ENCODE measurements at regions not wholly inside any gene's neighbourhood (a gene's known extent, or its start where the extent isn't known, plus 50 kb on each side); places are given as distances from the start of the nearest gene placed in this dataset.

DNA sequence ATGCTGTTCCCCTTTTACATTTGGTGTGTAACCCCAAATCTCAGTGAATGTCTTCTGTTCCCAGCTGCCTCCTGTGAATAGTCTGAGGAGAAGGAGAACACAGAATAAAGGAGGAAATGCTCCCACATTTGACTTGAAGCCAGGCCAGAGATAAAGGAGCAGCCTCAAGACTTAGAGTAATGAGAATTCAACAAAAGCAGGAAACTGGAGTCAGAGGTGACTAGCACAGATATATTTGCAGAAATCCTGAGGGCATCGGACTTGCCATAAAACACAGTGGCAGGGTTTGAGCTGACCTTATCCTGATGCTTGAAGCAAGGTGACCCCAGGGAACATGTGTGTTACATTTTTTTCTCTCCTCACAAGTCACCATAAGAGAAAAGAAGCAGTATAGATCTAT lies 291.4 kb upstream of the RND3 start:
- no peak for DNase-seq (ENCODE audit: low spot score)
- no peak for TF ChIP-seq CTCF (IDR thresholded peaks at IDR 0.05; ENCODE audit: extremely low read depth, missing control alignments)

DNA sequence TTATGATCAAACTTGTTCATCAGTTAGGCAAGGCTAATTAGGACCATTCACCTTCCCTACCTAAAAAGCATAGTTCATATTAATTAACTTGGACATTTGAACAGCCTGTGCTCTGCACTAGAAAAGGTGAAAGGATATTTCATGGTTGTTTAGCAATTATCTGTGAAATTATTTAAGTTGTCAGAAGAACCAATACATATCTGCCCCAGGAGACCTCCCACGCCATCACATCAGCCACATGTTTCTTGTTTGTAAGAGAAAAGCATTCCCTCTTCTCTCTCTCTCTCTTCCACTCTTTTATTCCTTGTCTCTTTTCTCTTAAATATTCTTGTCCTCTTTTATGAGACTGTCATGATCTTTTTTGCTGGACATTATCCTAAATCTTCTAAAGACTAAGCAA lies 282.0 kb upstream of the RND3 start:
- no peak for TF ChIP-seq CTCF (IDR thresholded peaks at IDR 0.05; ENCODE audit: extremely low read depth, missing control alignments)
- no peak for DNase-seq (ENCODE audit: low spot score)

DNA sequence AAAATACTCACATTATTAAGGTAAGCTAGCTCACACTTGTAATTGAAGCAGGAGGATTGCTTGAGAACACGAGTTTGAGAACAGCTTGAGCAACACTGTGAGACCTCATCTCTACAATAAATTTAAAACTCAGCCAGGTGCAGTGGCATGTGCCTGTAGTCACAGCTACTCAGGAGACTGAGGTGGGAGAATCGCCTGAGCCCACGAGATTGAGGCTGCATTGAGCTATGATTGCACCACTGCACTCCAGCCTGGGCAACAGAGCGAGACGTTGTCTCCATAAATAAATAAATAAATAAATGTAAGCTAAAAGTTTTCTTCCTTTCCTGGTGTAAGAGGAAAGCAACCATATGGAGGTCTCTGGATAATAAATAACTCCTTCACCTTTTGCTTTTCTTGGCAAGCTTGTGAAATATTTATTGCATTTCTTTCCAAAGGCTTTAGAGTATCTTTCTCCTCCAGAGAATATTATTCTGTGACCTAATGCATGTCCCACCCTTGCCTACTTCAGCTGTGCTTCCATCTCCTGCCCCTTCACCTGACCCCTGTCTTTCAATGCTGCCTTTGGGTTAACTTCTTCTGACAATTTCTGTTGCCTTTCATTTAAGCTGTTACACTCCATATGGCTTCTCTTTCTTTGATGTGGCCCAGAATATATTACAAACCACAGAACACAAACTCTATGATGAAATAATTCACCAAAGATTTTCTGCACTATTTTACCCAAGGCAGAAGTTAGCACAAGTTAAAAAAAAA lies 280.7 kb upstream of the RND3 start:
- no peak for TF ChIP-seq CTCF (IDR thresholded peaks at IDR 0.05; ENCODE audit: extremely low read depth, missing control alignments)
- DNase-seq (ENCODE audit: low spot score), result no peak

DNA sequence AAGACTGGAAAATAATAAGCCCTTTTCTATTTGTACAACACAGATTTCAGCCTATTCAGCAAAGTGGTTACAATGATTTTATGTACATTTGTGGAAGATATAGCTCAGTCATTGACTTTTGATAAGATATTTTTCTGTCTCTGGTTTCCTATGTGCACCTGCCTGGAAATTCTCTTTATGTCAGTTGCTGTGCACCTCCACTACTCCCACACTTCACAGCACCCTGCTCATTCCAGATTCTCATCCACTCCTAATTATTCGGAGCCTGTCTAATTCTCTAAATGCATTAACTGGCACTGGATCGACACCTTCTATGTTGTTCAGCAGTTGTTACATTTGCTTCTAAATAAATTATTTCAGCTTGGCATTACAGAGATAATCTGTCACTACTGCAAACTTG lies 275.1 kb upstream of the RND3 start:
- no peak for DNase-seq (ENCODE audit: low spot score)
- no peak for TF ChIP-seq CTCF (IDR thresholded peaks at IDR 0.05; ENCODE audit: extremely low read depth, missing control alignments)

DNA sequence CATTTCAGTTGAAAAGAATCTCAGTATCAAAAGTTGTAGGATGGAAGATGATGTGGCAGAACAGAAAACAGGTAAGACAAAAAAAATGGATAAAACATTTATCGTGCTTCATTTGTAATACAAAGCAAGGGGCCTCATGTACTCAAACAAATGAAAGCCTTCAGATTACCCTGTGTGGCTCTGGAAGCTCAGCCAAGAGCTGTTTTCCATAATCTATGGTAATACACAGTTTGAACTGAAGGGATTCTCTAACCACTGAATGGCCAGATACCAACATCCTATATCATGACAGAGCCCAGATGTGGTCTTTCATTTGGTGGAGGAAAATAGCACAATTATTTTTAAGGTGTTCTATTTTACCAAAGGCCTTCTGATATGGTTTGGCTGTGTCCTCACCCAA lies 272.1 kb upstream of the RND3 start:
- TF ChIP-seq CTCF (IDR thresholded peaks at IDR 0.05; ENCODE audit: extremely low read depth, missing control alignments), result no peak

GRCh38 chr2:150759106-150759505 lies 271.6 kb upstream of the RND3 start:
- no peak for DNase-seq (ENCODE audit: low spot score)
- no peak for TF ChIP-seq CTCF (IDR thresholded peaks at IDR 0.05; ENCODE audit: extremely low read depth, missing control alignments)

More for the DNA sequence above, 272.1 kb upstream of the RND3 start:
- no peak for DNase-seq (ENCODE audit: low spot score)

DNA sequence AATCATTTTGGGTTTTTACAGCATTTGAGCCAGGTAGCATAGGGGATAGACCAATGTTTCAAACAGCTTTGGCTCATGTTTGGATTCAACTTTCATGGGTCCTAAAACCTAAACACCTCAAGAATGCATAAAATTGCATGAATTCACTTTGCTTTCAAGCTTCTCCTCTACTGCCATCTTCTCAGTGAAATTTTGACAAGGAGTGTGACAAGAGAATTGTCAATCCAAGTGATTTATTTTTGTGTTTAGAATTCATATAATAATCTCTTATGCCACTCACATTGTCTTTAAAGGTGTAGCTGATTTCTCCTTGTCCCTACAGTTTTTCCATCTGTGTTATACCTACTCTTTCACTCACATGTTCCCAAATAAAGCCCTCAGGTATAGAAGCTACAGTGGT lies 264.8 kb upstream of the RND3 start:
- DNase-seq (ENCODE audit: low spot score), result no peak
- no peak for TF ChIP-seq CTCF (IDR thresholded peaks at IDR 0.05; ENCODE audit: extremely low read depth, missing control alignments)
